GM12864 (cell line): ENCODE measurements at regions not wholly inside any gene's neighbourhood (a gene's known extent, or its start where the extent isn't known, plus 50 kb on each side); places are given as distances from the start of the nearest gene placed in this dataset.

ENCODE experiments used
- DNase-seq: peaks from one replicate; pipeline ENCODE4 v3.0.0-alpha.2; 2011; ENCODE audit warnings: low read depth
- H3K4me3 ChIP-seq: 2 replicates; pipeline ENCODE4 v1.5.1; 2011; ENCODE audit warnings: mild to moderate bottlenecking, low read depth, low read length, control low read depth
- CTCF ChIP-seq: IDR thresholded peaks from 2 replicates; pipeline ENCODE4 v1.5.1; 2011; ENCODE audit warnings: low read depth, mild to moderate bottlenecking, moderate library complexity, low read length, control low read depth, inconsistent platforms; ENCODE audit errors: missing control alignments

- no peak for DNase-seq
- H3K4me3 ChIP-seq, result no peak overlapping the region
- no peak for TF ChIP-seq CTCF
Measured at GRCh38 chr20:6502219-6502618, 265.3 kb upstream of the BMP2 start.

- no peak for DNase-seq
- H3K4me3 ChIP-seq, result no peak overlapping the region
- no peak for TF ChIP-seq CTCF
Measured at GRCh38 chr20:6501061-6501460, 266.4 kb upstream of the BMP2 start.

- no peak overlapping the region for H3K4me3 ChIP-seq
- no peak for TF ChIP-seq CTCF
- DNase-seq, result no peak
Measured at GRCh38 chr20:6499566-6499965, 267.9 kb upstream of the BMP2 start.

- DNase-seq, result no peak
- no peak for TF ChIP-seq CTCF
Measured at GRCh38 chr20:6496874-6497273, 270.6 kb upstream of the BMP2 start.

GRCh38 chr20:6495907-6496306 lies 271.6 kb upstream of the BMP2 start:
- DNase-seq, result no peak
- no peak for TF ChIP-seq CTCF
- H3K4me3 ChIP-seq, result no peak overlapping the region

More at GRCh38 chr20:6496874-6497273, 270.6 kb upstream of the BMP2 start:
- no peak overlapping the region for H3K4me3 ChIP-seq

GRCh38 chr20:6492271-6493055 lies 275.0 kb upstream of the BMP2 start:
- H3K4me3 ChIP-seq, result no peak overlapping the region
- DNase-seq, result no peak
- TF ChIP-seq CTCF, result no peak

GRCh38 chr20:6490849-6491248 lies 276.6 kb upstream of the BMP2 start:
- no peak for DNase-seq

More at GRCh38 chr20:6490849-6491248, 276.6 kb upstream of the BMP2 start:
- TF ChIP-seq CTCF, result no peak
- no peak overlapping the region for H3K4me3 ChIP-seq
